HUES64 (cell line): ENCODE measurements at regions not wholly inside any gene's neighbourhood (a gene's known extent, or its start where the extent isn't known, plus 50 kb on each side); places are given as distances from the start of the nearest gene placed in this dataset.

Experiments used
- H3K27ac ChIP-seq: 2 replicates; pipeline ENCODE4 v1.7.0; 2013; ENCODE audit warnings: low read depth, low read length, inconsistent platforms
- H3K27me3 ChIP-seq: 2 replicates; pipeline ENCODE4 v1.6.1; 2013; ENCODE audit warnings: mild to moderate bottlenecking, low read length; ENCODE audit not compliant: insufficient read depth
- H3K36me3 ChIP-seq: 2 replicates; pipeline ENCODE4 v1.6.1; 2013; ENCODE audit warnings: mild to moderate bottlenecking, low read length; ENCODE audit not compliant: insufficient read depth
- H3K4me1 ChIP-seq: 2 replicates; pipeline ENCODE4 v1.6.1; 2013; ENCODE audit warnings: mild to moderate bottlenecking, low read length, moderate library complexity; ENCODE audit not compliant: insufficient read depth
- H3K4me3 ChIP-seq: 2 replicates; pipeline ENCODE4 v1.5.1; 2013; ENCODE audit warnings: mild to moderate bottlenecking, low read length, moderate library complexity
- H3K9ac ChIP-seq: 2 replicates; pipeline ENCODE4 v1.6.1; 2013; ENCODE audit warnings: mild to moderate bottlenecking, low read depth, low read length
- H3K9me3 ChIP-seq: 2 replicates; pipeline ENCODE4 v1.6.1; 2013; ENCODE audit warnings: low read depth, low read length; ENCODE audit not compliant: insufficient read depth
- WGBS: fragments of 150-250, 120-280 bp; methylation state at CpG from one replicate; pipeline ENCODE4 v1.1.7; 2013; ENCODE audit warnings: missing lambda C conversion rate; 5-methylcytosine and 5-hydroxymethylcytosine counted together

GRCh38 chr20:51083447-51083846 is 60.5 kb upstream of the KCNG1 start:
- 90% methylated on average over 4 of the region's 4 CpGs for WGBS
- Histone ChIP-seq H3K9ac (no peak overlapping the region), H3K27me3 (no peaks in the 10 kb centered on the region), H3K36me3 (no peaks in the 10 kb centered on the region), H3K9me3 (no peaks in the 10 kb centered on the region), H3K27ac (no peak overlapping the region), H3K4me1 (peaks cover 16% of the 10 kb centered on the region), H3K4me3 (no peak overlapping the region)

GRCh38 chr20:51082988-51083387 is 60.1 kb upstream of the KCNG1 start:
- Histone ChIP-seq H3K4me1 (peaks cover 16% of the 10 kb centered on the region), H3K4me3 (no peak overlapping the region), H3K27me3 (no peaks in the 10 kb centered on the region), H3K9ac (no peak overlapping the region), H3K27ac (no peak overlapping the region), H3K9me3 (no peaks in the 10 kb centered on the region), H3K36me3 (no peaks in the 10 kb centered on the region)
- WGBS, result 95% methylated on average over 3 of the region's 3 CpGs

GRCh38 chr20:51080516-51080915 is 57.6 kb upstream of the KCNG1 start:
- no peaks in the 10 kb centered on the region for H3K9me3 ChIP-seq
- no peaks in the 10 kb centered on the region for H3K27me3 ChIP-seq
- no peak overlapping the region for H3K4me3 ChIP-seq
- 92% methylated on average over 3 of the region's 3 CpGs for WGBS
- no peak overlapping the region for H3K27ac ChIP-seq
- H3K9ac ChIP-seq, result no peak overlapping the region
- H3K36me3 ChIP-seq, result no peaks in the 10 kb centered on the region
- peaks cover 5% of the 10 kb centered on the region; the same call in 1 of the 2 replicates for H3K4me1 ChIP-seq

- no peaks in the 10 kb centered on the region for H3K27me3 ChIP-seq
- 100% methylated on average over 1 of the region's 2 CpGs for WGBS
Observed at GRCh38 chr20:51079488-51079887, 56.6 kb upstream of the KCNG1 start.

GRCh38 chr20:51077686-51078060 is 54.8 kb upstream of the KCNG1 start:
- Histone ChIP-seq H3K9me3 (no peaks in the 10 kb centered on the region), H3K36me3 (no peaks in the 10 kb centered on the region), H3K9ac (no peak overlapping the region), H3K4me3 (no peak overlapping the region), H3K27ac (no peak overlapping the region), H3K4me1 (no peaks in the 10 kb centered on the region), H3K27me3 (no peaks in the 10 kb centered on the region)
- 67% methylated on average over 8 of the region's 8 CpGs for WGBS

More at GRCh38 chr20:51079488-51079887, 56.6 kb upstream of the KCNG1 start:
- peaks cover under 1% of the 10 kb centered on the region; the same call in 1 of the 2 replicates for H3K4me1 ChIP-seq
- H3K36me3 ChIP-seq, result no peaks in the 10 kb centered on the region
- H3K4me3 ChIP-seq, result no peak overlapping the region
- H3K9me3 ChIP-seq, result no peaks in the 10 kb centered on the region
- H3K9ac ChIP-seq, result no peak overlapping the region
- H3K27ac ChIP-seq, result no peak overlapping the region

GRCh38 chr20:51076786-51077685 is 54.1 kb upstream of the KCNG1 start:
- Histone ChIP-seq H3K9me3 (no peaks in the 10 kb centered on the region), H3K36me3 (no peaks in the 10 kb centered on the region), H3K27ac (no peak overlapping the region), H3K9ac (no peak overlapping the region), H3K27me3 (no peaks in the 10 kb centered on the region), H3K4me3 (no peak overlapping the region), H3K4me1 (no peaks in the 10 kb centered on the region)
- 90% methylated on average over 11 of the region's 11 CpGs for WGBS

- H3K36me3 ChIP-seq, result no peaks in the 10 kb centered on the region
- WGBS, result 92% methylated on average over 1 of the region's 1 CpG
- H3K4me3 ChIP-seq, result no peak overlapping the region
- H3K4me1 ChIP-seq, result no peaks in the 10 kb centered on the region
- H3K27ac ChIP-seq, result no peak overlapping the region
- no peaks in the 10 kb centered on the region for H3K27me3 ChIP-seq
- H3K9me3 ChIP-seq, result no peaks in the 10 kb centered on the region
- no peak overlapping the region for H3K9ac ChIP-seq
Observed at GRCh38 chr20:51074062-51074461, 51.2 kb upstream of the KCNG1 start.
